K562 (cell line): ENCODE measurements at regions not wholly inside any gene's neighbourhood (a gene's known extent, or its start where the extent isn't known, plus 50 kb on each side); places are given as distances from the start of the nearest gene placed in this dataset.

Experiments used
- BRF1 ChIP-seq: IDR thresholded peaks from 3 replicates; pipeline ENCODE4 v1.6.1; 2011; ENCODE audit warnings: borderline replicate concordance, mild to moderate bottlenecking; ENCODE audit not compliant: insufficient read length; ENCODE audit errors: extremely low read depth
- C11orf30 ChIP-seq: fragments of 450-650 bp; IDR thresholded peaks from 2 replicates; pipeline ENCODE4 v1.6.1; 2016; ENCODE audit warnings: low read depth, mild to moderate bottlenecking
- CC2D1A ChIP-seq: fragments of 450-650 bp; IDR thresholded peaks from 2 replicates; pipeline ENCODE4 v1.6.1; 2017; ENCODE audit warnings: mild to moderate bottlenecking
- CHD2 ChIP-seq: IDR thresholded peaks from 2 replicates; pipeline ENCODE4 v1.6.1; 2011; ENCODE audit warnings: low read depth, low read length
- E2F3 ChIP-seq: fragments of 250-450 bp; sonication (Bioruptor Pico); IDR thresholded peaks from 2 replicates; pipeline ENCODE4 v1.4.0; 2020; ENCODE audit warnings: mild to moderate bottlenecking
- GTF2A2 ChIP-seq: IDR thresholded peaks from 2 replicates; pipeline ENCODE4 v1.6.1; 2016; ENCODE audit warnings: mild to moderate bottlenecking, missing genetic modification characterization, missing compliant biosample characterization
- HEY1 ChIP-seq: fragments of 250-450 bp; sonication (Bioruptor Pico); IDR thresholded peaks from 2 replicates; pipeline ENCODE4 v1.5.0; 2020; ENCODE audit warnings: mild to moderate bottlenecking, moderate library complexity, borderline replicate concordance
- HIVEP1 ChIP-seq: fragments of 250-450 bp; sonication (Bioruptor Pico); IDR thresholded peaks from 2 replicates; pipeline ENCODE4 v1.4.0; 2020; ENCODE audit warnings: mild to moderate bottlenecking
- MEIS2 ChIP-seq: fragments of 450-650 bp; IDR thresholded peaks from 2 replicates; pipeline ENCODE4 v1.6.1; 2014; ENCODE audit warnings: mild to moderate bottlenecking; ENCODE audit not compliant: partially characterized antibody
- NUFIP1 ChIP-seq: fragments of 450-650 bp; IDR thresholded peaks from 2 replicates; pipeline ENCODE4 v1.6.1; 2018; ENCODE audit not compliant: partially characterized antibody
- PHF8 ChIP-seq: fragments of 200-600 bp; sonication (generic); IDR thresholded peaks from 2 replicates; pipeline ENCODE4 v1.6.1; 2012; ENCODE audit warnings: mixed run types, mild to moderate bottlenecking, inconsistent platforms, low read length, moderate library complexity, borderline replicate concordance
- RBM22 ChIP-seq: fragments of 200-400 bp; formaldehyde crosslinking; IDR thresholded peaks from 2 replicates; pipeline ENCODE4 v1.6.1; 2018; ENCODE audit warnings: low read length, low read depth; ENCODE audit not compliant: poor library complexity, severe bottlenecking
- RCOR1 ChIP-seq, 2 experiments: IDR thresholded peaks; 2 replicates each; pipeline ENCODE4 v1.6.1; 2012; ENCODE audit warnings: low read depth in 2 of 2, low read length in 2 of 2, borderline replicate concordance in 1 of 2, improper control_type of control experiment in 1 of 2
- RFX7 ChIP-seq: fragments of 250-450 bp; sonication (Bioruptor Pico); IDR thresholded peaks from 2 replicates; pipeline ENCODE4 v1.5.1; 2021; ENCODE audit warnings: mild to moderate bottlenecking
- ZC3H4 ChIP-seq: sonication (generic); formaldehyde crosslinking; IDR thresholded peaks from 2 replicates; pipeline ENCODE4 v1.9.0; 2021; ENCODE audit warnings: missing genetic modification reagents, borderline replicate concordance
- ZNF561 ChIP-seq: fragments of 450-650 bp; formaldehyde crosslinking; conservative IDR thresholded peaks from 2 replicates; pipeline ENCODE4 v1.4.0; 2020; ENCODE audit warnings: mild to moderate bottlenecking, moderate library complexity
- ZNF609 ChIP-seq: sonication (generic); formaldehyde crosslinking; IDR thresholded peaks from 2 replicates; pipeline ENCODE4 v1.8.1; 2023; ENCODE audit warnings: missing genetic modification reagents, mild to moderate bottlenecking, borderline replicate concordance
- ZZZ3 ChIP-seq: fragments of 450-650 bp; IDR thresholded peaks from 2 replicates; pipeline ENCODE4 v1.6.1; 2016; ENCODE audit warnings: antibody characterized with exemption, mild to moderate bottlenecking, moderate library complexity
- TF ChIP-seq, protein P1 (sequence below), 2 experiments: fragments of 450-650 bp; IDR thresholded peaks; 2 replicates each; pipeline ENCODE4 v1.6.1; 2016
- TF ChIP-seq, protein P2 (sequence below): IDR thresholded peaks from 2 replicates; pipeline ENCODE4 v1.6.1; 2011; ENCODE audit warnings: borderline replicate concordance, low read depth, mild to moderate bottlenecking, moderate library complexity, low read length; ENCODE audit not compliant: insufficient read depth, poor library complexity, severe bottlenecking

DNA sequence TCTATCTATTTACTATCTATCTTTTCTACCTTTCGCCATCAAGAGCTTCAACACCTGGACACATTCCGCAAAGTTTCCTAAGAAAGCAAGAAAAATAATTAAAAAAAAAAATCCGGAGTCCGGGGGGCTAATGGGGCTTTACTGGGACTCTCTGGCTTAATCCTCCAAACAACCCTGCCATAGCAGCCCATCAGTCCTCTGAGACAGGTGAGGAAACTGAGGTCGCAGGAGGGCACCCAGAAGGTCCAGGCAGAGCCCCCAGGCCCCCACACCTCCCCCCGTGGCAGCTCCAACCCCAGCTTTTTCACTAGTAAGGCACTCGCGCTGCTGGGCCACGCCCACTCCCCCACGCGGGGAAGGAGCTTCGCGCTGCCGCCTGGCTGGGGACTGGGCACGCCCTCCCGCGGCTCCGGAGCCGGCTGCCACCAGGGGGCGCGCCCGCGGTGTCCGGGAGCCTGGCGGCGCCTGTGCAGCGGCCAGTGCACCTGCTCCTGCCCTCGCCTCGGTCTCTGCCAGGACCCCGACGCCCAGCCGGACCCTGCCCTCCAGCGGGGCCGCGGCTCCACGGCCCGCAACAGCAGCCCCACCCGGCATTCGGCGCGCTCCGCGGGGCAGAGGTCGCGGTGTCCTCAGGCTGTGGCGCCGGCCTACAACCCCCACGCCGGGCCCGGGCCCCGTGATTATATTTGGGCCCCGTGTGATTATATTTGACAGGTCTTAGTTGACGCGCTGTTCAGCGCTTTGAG lies 54.1 kb upstream of the SAMD11 start (continued):
- TF ChIP-seq ZNF609 (CRISPR knock-in tag): no peak
- TF ChIP-seq E2F3: no peak
- TF ChIP-seq RBM22: no peak
- TF ChIP-seq MEIS2: no peak
- TF ChIP-seq C11orf30: no peak
- no peak for TF ChIP-seq HIVEP1
- TF ChIP-seq BRF1: no peak
- no peak for TF ChIP-seq GTF2A2 (tag)
- no peak for TF ChIP-seq CC2D1A
- TF ChIP-seq ZNF561: no peak
- TF ChIP-seq CHD2: no peak
- no peak for TF ChIP-seq PHF8
- TF ChIP-seq RFX7: no peak
- no peak for TF ChIP-seq ZC3H4 (CRISPR knock-in tag)
- TF ChIP-seq, protein P1, sequence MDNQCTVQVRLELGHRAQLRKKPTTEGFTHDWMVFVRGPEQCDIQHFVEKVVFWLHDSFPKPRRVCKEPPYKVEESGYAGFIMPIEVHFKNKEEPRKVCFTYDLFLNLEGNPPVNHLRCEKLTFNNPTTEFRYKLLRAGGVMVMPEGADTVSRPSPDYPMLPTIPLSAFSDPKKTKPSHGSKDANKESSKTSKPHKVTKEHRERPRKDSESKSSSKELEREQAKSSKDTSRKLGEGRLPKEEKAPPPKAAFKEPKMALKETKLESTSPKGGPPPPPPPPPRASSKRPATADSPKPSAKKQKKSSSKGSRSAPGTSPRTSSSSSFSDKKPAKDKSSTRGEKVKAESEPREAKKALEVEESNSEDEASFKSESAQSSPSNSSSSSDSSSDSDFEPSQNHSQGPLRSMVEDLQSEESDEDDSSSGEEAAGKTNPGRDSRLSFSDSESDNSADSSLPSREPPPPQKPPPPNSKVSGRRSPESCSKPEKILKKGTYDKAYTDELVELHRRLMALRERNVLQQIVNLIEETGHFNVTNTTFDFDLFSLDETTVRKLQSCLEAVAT (IDR thresholded peaks at IDR 0.05): no peak
- TF ChIP-seq ZZZ3: no peak
- peak in 1 of 2 experiments; percentile 52; a peak in 2 of 4 replicates for TF ChIP-seq RCOR1 (IDR thresholded peaks at IDR 0.05; ENCODE audit: borderline replicate concordance in 1 of 2, low read depth in 2 of 2, low read length in 2 of 2)
- no peak for TF ChIP-seq NUFIP1
- TF ChIP-seq, protein P2, sequence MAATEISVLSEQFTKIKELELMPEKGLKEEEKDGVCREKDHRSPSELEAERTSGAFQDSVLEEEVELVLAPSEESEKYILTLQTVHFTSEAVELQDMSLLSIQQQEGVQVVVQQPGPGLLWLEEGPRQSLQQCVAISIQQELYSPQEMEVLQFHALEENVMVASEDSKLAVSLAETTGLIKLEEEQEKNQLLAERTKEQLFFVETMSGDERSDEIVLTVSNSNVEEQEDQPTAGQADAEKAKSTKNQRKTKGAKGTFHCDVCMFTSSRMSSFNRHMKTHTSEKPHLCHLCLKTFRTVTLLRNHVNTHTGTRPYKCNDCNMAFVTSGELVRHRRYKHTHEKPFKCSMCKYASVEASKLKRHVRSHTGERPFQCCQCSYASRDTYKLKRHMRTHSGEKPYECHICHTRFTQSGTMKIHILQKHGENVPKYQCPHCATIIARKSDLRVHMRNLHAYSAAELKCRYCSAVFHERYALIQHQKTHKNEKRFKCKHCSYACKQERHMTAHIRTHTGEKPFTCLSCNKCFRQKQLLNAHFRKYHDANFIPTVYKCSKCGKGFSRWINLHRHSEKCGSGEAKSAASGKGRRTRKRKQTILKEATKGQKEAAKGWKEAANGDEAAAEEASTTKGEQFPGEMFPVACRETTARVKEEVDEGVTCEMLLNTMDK: peak; percentile 70
- no peak for TF ChIP-seq HEY1 (CRISPR knock-in tag)
